ENCODE measurements at regions not wholly inside any gene's neighbourhood (a gene's known extent, or its start where the extent isn't known, plus 50 kb on each side); places are given as distances from the start of the nearest gene placed in this dataset.
"Not testable (repeated sequence)": the region's sequence is repeated elsewhere in the genome, so short reads cannot be mapped to it uniquely, and the experiment has no call there.

DNA sequence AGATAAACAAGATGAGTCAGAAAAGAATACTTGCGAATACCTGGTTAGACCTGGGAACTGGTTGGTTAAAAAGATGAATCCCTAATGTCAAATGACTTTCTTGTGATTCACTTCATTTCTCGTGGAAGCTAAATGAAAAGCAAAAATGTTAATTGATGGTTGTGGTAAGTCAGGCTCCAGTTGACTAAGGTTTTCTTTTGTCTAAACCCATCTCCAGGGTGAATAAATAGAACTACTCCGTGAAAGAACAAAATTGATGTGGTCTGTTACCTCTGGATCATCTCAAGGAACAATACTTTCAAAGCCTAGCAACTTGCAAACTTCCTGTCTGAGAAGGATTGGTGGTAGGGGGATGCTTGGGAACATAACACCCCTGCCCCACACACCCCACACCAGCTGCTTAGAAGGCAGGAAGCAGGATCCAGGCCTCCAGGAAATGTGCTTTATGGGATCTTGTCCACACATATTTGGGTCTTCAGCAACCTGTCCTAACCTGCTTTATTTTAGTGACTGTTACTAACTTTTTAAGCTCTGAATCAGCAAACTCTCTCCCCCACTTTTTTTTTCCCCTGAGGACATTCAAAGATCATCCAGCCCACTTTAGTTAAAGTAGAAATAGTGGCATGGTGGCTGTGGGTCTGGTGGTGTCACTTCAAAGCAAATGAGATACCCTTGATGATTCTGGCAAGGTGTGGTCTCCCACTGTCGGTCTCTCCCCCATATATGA is 60.4 kb upstream of the PTHLH start:
- H3K4me3 ChIP-seq (ENCODE audit: low read depth, low read length): no peak overlapping the region
- TF ChIP-seq, protein P1, sequence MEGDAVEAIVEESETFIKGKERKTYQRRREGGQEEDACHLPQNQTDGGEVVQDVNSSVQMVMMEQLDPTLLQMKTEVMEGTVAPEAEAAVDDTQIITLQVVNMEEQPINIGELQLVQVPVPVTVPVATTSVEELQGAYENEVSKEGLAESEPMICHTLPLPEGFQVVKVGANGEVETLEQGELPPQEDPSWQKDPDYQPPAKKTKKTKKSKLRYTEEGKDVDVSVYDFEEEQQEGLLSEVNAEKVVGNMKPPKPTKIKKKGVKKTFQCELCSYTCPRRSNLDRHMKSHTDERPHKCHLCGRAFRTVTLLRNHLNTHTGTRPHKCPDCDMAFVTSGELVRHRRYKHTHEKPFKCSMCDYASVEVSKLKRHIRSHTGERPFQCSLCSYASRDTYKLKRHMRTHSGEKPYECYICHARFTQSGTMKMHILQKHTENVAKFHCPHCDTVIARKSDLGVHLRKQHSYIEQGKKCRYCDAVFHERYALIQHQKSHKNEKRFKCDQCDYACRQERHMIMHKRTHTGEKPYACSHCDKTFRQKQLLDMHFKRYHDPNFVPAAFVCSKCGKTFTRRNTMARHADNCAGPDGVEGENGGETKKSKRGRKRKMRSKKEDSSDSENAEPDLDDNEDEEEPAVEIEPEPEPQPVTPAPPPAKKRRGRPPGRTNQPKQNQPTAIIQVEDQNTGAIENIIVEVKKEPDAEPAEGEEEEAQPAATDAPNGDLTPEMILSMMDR (IDR thresholded peaks at IDR 0.05; ENCODE audit: low read depth, low read length): no peak

DNA sequence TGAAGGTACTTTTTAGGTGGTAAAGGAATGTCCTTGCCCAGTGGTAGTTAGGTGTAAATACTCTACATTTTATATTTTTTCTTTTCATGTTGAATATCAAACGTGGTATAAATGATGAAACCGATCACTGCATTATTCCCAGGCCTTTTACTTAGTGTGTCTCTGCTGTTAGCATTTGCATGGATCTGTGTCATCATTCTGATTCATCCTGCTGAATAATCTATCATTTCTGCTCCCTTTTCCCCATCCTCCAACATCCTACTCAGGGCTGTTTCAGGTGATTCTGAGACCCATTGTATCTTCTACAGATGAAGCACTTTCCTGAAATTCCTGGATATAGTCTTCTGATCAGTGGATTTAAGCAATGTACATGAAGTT is 61.0 kb upstream of the PTHLH start:
- H3K4me3 ChIP-seq (ENCODE audit: low read depth, low read length): no peak overlapping the region
- TF ChIP-seq, protein P1 (IDR thresholded peaks at IDR 0.05; ENCODE audit: low read depth, low read length): no peak

DNA sequence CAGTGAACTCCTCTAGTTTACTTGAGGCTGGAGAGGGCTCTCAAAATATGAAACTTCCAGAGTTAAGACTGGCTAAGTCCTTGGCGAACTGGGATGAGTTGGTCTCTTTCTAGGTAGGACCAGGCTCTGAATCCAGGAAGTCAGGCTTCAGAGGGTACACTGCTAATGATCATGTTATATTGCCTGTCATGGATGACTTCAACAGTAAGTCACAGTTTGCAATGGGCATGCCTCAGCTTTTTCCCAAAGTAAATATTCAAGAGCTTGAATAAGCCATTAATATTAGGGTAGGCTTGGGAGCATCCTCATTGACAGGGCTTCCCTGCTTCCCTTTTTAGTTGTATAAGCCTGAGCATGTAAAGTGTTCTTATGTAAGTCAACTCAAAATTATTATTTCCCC is 61.7 kb upstream of the PTHLH start:
- H3K4me3 ChIP-seq (ENCODE audit: low read depth, low read length): no peak overlapping the region
- TF ChIP-seq, protein P1 (IDR thresholded peaks at IDR 0.05; ENCODE audit: low read depth, low read length): no peak

DNA sequence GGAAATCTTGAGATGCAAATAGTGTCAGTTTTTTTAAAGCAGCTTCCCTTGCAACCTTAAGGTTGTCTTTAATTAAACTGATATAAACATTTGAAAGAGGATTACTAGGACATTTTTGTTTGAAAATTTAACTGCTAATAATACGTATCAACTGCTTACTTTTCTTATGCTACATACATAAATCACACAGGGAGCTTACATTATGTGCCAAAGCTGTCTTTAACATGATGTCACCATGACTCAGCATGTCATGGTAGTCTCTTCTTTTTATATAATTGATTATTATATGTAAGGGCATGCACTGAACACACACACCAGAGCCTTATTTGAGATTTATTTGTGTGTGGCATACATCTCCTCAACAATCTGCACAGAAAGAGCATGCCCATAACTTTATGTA is 63.0 kb upstream of the PTHLH start:
- TF ChIP-seq, protein P1 (IDR thresholded peaks at IDR 0.05; ENCODE audit: low read depth, low read length): no peak
- no peak overlapping the region for H3K4me3 ChIP-seq (ENCODE audit: low read depth, low read length)

DNA sequence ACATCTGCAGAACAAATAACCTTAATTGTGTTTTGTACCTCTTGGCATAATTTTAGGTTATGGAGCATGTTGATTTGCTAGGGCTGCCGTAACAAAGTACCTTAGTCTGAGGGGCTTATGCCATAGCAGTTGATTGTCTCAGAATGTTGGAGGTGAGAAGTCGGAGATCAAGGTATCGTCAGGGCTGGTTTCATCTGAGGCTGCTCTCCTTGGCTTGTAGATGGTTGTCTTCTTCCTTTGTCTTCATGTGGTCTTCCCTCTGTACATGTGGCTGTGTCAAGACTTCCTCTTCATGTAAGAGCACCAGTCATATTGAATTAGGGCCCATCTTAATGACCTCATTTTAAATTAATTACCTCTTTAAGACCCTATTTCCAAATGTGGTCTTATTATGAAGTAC is 64.4 kb upstream of the PTHLH start:
- no peak overlapping the region for H3K4me3 ChIP-seq (ENCODE audit: low read depth, low read length)
- TF ChIP-seq, protein P1 (IDR thresholded peaks at IDR 0.05; ENCODE audit: low read depth, low read length): no peak

DNA sequence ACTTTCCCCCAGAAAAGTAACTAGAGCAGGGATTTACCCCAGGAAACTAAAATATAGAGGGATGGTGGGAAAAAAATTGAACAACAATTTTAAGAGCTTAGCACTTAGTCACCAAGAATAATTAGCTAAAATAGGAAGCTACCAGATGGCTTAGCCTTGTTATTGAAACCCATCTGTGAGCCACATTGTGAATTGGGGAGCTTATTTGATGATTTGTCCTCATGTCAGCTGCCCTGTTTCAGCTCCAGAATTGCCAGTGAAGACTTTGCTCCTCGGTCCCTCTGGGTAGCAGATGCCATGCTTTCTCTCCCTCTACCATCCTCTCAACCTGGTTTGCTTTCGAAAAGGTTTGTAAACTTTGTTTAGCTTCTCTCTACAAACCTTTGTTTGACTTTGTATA is 67.7 kb upstream of the PTHLH start:
- no peak overlapping the region for H3K4me3 ChIP-seq (ENCODE audit: low read depth, low read length)
- TF ChIP-seq, protein P1 (IDR thresholded peaks at IDR 0.05; ENCODE audit: low read depth, low read length): no peak

DNA sequence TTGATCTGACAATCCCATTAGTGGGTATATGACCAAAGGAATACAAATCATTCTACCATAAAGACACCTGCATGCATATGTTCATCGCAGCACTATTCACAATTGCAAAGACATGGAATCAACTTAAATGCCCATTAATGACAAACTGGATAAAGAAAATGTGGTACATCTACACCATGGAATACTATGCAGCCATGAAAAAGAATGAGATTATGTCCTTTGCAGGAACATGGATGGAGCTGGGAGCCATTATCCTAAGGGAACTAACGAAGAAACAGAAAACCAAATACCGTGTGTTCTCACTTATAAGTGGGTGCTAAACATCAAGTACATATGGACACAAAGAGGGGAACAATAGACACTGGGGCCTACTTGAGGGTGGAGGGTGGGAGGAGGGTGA is 74.1 kb upstream of the PTHLH start:
- not testable (repeated sequence) for H3K4me3 ChIP-seq (ENCODE audit: low read depth, low read length)

DNA sequence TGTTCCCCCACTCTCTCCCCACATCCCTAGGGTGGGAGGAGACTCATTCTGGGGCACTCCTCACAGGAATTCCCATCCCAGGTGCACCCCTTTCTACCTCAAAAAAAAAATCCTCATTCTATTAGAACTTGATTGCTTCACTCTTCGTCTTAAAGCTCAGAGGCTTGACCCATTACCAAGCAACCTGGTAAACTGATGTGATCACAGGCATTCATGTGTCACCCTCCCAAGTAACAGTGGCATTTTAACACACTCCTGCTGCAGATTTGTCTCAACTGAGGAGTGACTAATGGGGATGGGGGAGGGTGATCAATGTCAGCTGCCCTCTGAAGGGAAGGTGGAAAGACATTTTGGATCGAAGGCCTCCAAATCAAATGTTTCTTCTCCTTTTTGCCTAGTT is 78.1 kb upstream of the PTHLH start:
- H3K4me3 ChIP-seq (ENCODE audit: low read depth, low read length): no peak overlapping the region
- TF ChIP-seq, protein P1 (IDR thresholded peaks at IDR 0.05; ENCODE audit: low read depth, low read length): no peak

Data from WI38 (cell line).